Stimulated activated memory B cell treated with anti-CD40 and anti-IgM and Interleukin-4, amounts not matched to agents 10 μg/mL and 1 μg/mL and 100 μg/mL, for 72 hours (primary cell): ENCODE measurements at regions not wholly inside any gene's neighbourhood (a gene's known extent, or its start where the extent isn't known, plus 50 kb on each side); places are given as distances from the start of the nearest gene placed in this dataset.

Source experiments
- ATAC-seq: fragments of 150-1000 bp; cut with Tn5 transposase; 2 replicates; pipeline ENCODE4 v1.10.0; 2021
- H3K27ac Mint-ChIP-seq: one replicate; pipeline ENCODE4 v1.8.0; 2022; ENCODE audit warnings: mild to moderate bottlenecking, mixed read lengths
- H3K27me3 Mint-ChIP-seq: one replicate; pipeline ENCODE4 v1.8.0; 2022; ENCODE audit warnings: mixed read lengths
- H3K36me3 Mint-ChIP-seq: one replicate; pipeline ENCODE4 v1.8.0; 2022; ENCODE audit warnings: mixed read lengths
- H3K4me1 Mint-ChIP-seq: one replicate; pipeline ENCODE4 v1.8.0; 2022; ENCODE audit warnings: mixed read lengths
- H3K4me3 Mint-ChIP-seq: one replicate; pipeline ENCODE4 v1.8.0; 2022; ENCODE audit warnings: mild to moderate bottlenecking, moderate library complexity, mixed read lengths
- H3K9me3 Mint-ChIP-seq: one replicate; pipeline ENCODE4 v1.8.0; 2022; ENCODE audit warnings: mixed read lengths

- H3K27me3 Mint-ChIP-seq = no peaks in the 10 kb centered on the region
- H3K4me3 Mint-ChIP-seq = no peak overlapping the region
- no peak for ATAC-seq
- H3K4me1 Mint-ChIP-seq = no peaks in the 10 kb centered on the region
- no peak overlapping the region for H3K27ac Mint-ChIP-seq
- peaks cover 6% of the 10 kb centered on the region for H3K9me3 Mint-ChIP-seq
- no peaks in the 10 kb centered on the region for H3K36me3 Mint-ChIP-seq
These were observed 122.3 kb downstream of the PPP1R3A start for GRCh38 chr7:113796557-113796956.

GRCh38 chr7:113794573-113794972 lies 124.2 kb downstream of the PPP1R3A start:
- Mint-ChIP-seq H3K4me1 (no peaks in the 10 kb centered on the region), H3K27me3 (no peaks in the 10 kb centered on the region), H3K27ac (no peak overlapping the region), H3K36me3 (no peaks in the 10 kb centered on the region), H3K9me3 (peaks cover 6% of the 10 kb centered on the region), H3K4me3 (no peak overlapping the region)
- ATAC-seq = no peak

- Mint-ChIP-seq H3K9me3 (peaks cover 6% of the 10 kb centered on the region), H3K36me3 (no peaks in the 10 kb centered on the region), H3K4me3 (no peak overlapping the region), H3K4me1 (no peaks in the 10 kb centered on the region), H3K27ac (no peak overlapping the region), H3K27me3 (no peaks in the 10 kb centered on the region)
- no peak for ATAC-seq
These were observed 125.6 kb downstream of the PPP1R3A start for GRCh38 chr7:113793171-113793570.

- H3K4me3 Mint-ChIP-seq = no peak overlapping the region
- no peak for ATAC-seq
- H3K36me3 Mint-ChIP-seq = no peaks in the 10 kb centered on the region
- H3K27me3 Mint-ChIP-seq = no peaks in the 10 kb centered on the region
- H3K9me3 Mint-ChIP-seq = peaks cover 6% of the 10 kb centered on the region
- no peak overlapping the region for H3K27ac Mint-ChIP-seq
- no peaks in the 10 kb centered on the region for H3K4me1 Mint-ChIP-seq
These were observed 128.8 kb downstream of the PPP1R3A start for GRCh38 chr7:113790025-113790424.

- H3K27me3 Mint-ChIP-seq = no peaks in the 10 kb centered on the region
- no peaks in the 10 kb centered on the region for H3K36me3 Mint-ChIP-seq
- no peaks in the 10 kb centered on the region for H3K9me3 Mint-ChIP-seq
- ATAC-seq = no peak
- H3K4me1 Mint-ChIP-seq = no peaks in the 10 kb centered on the region
- no peak overlapping the region for H3K4me3 Mint-ChIP-seq
- no peak overlapping the region for H3K27ac Mint-ChIP-seq
These were observed 131.7 kb downstream of the PPP1R3A start for GRCh38 chr7:113787106-113787505.

DNA sequence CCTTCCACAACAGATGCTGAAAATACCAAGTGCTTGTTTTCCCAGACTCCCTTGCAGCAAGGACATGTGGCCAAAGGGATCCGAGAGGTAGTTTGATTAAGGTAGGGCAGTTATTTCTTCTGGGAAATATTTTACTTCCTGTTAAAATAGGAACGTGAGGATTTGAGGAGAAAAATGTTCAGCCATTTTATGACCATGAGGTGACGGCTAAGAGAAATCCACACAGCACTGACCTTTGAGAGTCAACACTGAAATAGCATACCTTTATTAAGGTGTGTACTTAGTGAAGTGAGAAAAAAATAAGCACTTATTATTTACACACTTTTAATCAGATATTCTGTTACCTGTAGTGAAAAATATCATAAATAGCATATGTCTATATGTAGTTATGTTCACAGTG lies 133.9 kb downstream of the PPP1R3A start:
- H3K36me3 Mint-ChIP-seq = no peaks in the 10 kb centered on the region
- H3K9me3 Mint-ChIP-seq = no peaks in the 10 kb centered on the region
- H3K27me3 Mint-ChIP-seq = no peaks in the 10 kb centered on the region
- H3K4me3 Mint-ChIP-seq = no peak overlapping the region
- no peak overlapping the region for H3K27ac Mint-ChIP-seq
- ATAC-seq = no peak
- H3K4me1 Mint-ChIP-seq = no peaks in the 10 kb centered on the region

DNA sequence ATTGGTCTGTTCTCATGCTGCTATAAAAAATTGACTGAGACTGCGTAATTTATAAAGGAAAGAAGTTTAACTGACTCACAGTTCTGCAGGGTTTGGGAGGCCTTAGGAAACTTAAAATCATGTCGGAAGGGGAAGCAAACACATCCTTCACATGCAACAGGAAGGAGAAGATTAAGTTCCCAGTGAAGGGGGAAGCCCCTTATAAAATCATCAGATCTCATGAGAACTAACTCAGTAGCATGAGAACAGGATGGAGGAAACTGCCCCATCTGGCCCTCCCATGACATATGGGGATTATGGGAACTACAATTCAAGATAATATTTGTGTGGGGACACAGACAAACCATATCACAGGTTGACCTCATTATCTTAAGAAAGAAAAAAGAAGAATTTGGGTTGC lies 134.5 kb downstream of the PPP1R3A start:
- no peaks in the 10 kb centered on the region for H3K9me3 Mint-ChIP-seq
- no peak for ATAC-seq
- no peak overlapping the region for H3K4me3 Mint-ChIP-seq
- H3K27me3 Mint-ChIP-seq = no peaks in the 10 kb centered on the region
- no peaks in the 10 kb centered on the region for H3K36me3 Mint-ChIP-seq
- H3K27ac Mint-ChIP-seq = no peak overlapping the region
- H3K4me1 Mint-ChIP-seq = no peaks in the 10 kb centered on the region

GRCh38 chr7:113783403-113783802 lies 135.4 kb downstream of the PPP1R3A start:
- Mint-ChIP-seq H3K4me1 (no peaks in the 10 kb centered on the region), H3K4me3 (no peak overlapping the region), H3K36me3 (no peaks in the 10 kb centered on the region), H3K27ac (no peak overlapping the region), H3K9me3 (no peaks in the 10 kb centered on the region), H3K27me3 (no peaks in the 10 kb centered on the region)
- ATAC-seq = no peak

- Mint-ChIP-seq H3K27ac (no peak overlapping the region), H3K27me3 (no peaks in the 10 kb centered on the region), H3K36me3 (no peaks in the 10 kb centered on the region), H3K4me3 (no peak overlapping the region), H3K9me3 (no peaks in the 10 kb centered on the region), H3K4me1 (no peaks in the 10 kb centered on the region)
- ATAC-seq = no peak
These were observed 143.0 kb downstream of the PPP1R3A start for GRCh38 chr7:113775804-113776203.

DNA sequence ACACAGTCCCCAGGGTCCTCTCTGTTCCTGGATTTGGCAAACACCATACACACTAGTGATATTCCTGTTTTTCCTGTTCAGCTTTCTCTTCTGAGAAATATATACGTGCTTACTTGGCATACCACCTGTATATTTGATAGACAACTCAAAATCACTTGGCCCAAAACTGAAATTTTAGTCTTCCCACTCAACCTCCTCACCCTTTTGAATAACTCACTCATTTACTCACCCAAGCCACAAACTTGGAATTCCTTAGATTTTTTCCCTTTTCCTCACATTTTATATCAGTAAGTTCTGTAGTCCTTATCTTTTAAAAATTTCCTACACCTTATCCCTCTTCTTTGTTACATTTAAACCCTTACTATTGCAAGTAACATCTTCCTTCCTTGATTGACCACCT lies 143.4 kb downstream of the PPP1R3A start:
- H3K9me3 Mint-ChIP-seq = no peaks in the 10 kb centered on the region
- no peak overlapping the region for H3K27ac Mint-ChIP-seq
- no peak overlapping the region for H3K4me3 Mint-ChIP-seq
- H3K27me3 Mint-ChIP-seq = no peaks in the 10 kb centered on the region
- no peaks in the 10 kb centered on the region for H3K36me3 Mint-ChIP-seq
- H3K4me1 Mint-ChIP-seq = no peaks in the 10 kb centered on the region
- no peak for ATAC-seq

DNA sequence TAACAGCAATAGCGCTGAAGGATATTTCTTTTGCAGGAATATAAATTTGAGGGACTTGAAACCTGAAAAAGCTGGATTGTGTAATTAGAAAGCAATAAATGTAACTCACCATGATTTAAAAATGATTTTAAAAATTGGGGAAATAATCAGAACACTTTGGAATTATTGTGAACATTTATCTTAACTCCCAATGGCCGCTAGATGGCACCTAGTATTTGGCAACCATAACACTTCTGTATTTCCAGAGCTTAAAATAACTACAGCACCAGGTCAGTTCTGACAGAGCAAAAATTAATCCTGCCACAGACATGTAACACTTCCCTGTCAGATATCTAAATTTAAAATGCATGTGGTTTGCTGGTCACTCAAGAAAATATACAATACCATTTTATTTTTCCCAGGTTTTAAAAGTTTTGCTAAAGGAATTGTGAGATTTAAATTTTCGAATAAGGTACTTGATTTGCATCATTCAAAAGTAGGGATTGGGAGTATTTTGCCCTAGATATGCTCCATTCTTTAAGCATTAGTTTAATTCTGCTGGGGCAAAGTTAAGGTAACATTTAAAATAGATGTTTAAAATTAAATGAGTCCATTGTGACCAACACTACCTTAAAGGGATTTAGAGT lies 144.5 kb downstream of the PPP1R3A start:
- H3K27ac Mint-ChIP-seq = no peak overlapping the region
- no peaks in the 10 kb centered on the region for H3K9me3 Mint-ChIP-seq
- H3K4me1 Mint-ChIP-seq = no peaks in the 10 kb centered on the region
- no peaks in the 10 kb centered on the region for H3K36me3 Mint-ChIP-seq
- H3K27me3 Mint-ChIP-seq = no peaks in the 10 kb centered on the region
- no peak for ATAC-seq
- H3K4me3 Mint-ChIP-seq = no peak overlapping the region

GRCh38 chr7:113770146-113770738 lies 148.6 kb downstream of the PPP1R3A start:
- ATAC-seq = no peak
- H3K4me3 Mint-ChIP-seq = no peak overlapping the region
- no peaks in the 10 kb centered on the region for H3K27me3 Mint-ChIP-seq
- H3K4me1 Mint-ChIP-seq = no peaks in the 10 kb centered on the region
- H3K9me3 Mint-ChIP-seq = no peaks in the 10 kb centered on the region
- no peak overlapping the region for H3K27ac Mint-ChIP-seq
- H3K36me3 Mint-ChIP-seq = no peaks in the 10 kb centered on the region

DNA sequence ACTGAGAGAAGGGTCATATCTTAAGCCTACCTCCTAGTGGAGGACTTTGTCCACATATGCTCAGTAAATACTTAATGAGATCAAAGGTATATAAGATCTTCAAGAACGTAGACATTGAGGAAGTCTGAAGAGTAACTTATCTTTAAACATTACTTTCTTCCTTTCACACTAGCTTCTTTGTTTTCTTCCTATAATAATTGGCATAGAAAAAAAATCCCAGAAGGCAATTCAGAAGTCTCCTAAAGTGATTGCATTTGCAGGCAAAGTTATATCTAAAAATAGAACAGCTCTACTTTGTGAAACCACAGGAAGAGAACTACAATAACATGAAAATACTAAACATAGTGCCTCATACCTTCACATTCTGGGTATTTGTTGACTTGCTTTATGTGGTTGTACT lies 150.4 kb downstream of the PPP1R3A start:
- no peak for ATAC-seq
- Mint-ChIP-seq H3K4me3 (no peak overlapping the region), H3K4me1 (no peaks in the 10 kb centered on the region), H3K27ac (no peak overlapping the region), H3K27me3 (no peaks in the 10 kb centered on the region), H3K9me3 (no peaks in the 10 kb centered on the region), H3K36me3 (no peaks in the 10 kb centered on the region)

DNA sequence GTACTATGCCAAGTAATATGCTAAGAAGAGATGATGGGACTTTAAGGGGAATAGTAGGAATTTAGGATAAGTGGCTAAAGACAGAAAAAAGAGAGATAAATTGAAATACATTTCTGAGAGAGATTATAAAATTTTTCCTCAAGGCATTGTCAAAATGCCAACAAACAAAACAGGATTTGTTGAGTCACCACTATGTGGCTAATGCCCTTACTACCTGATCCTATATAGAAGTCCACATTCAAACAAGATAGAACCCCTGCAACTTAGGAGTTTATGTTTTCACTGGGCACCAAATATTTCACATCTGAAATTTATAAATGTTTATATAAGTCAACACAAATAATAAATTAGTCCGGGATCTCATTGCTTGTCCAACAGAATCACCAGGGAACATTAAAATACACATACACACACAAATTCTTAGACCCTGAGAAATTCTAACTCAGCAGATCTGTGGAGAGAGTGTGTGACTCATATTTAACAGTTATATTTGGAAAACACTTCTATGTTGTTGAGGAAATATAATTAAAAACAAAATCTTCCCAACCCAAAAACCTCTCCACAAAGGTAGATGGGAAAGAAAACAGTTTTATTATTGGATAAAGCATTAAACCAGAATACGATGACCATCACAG lies 154.3 kb downstream of the PPP1R3A start:
- Mint-ChIP-seq H3K27me3 (no peaks in the 10 kb centered on the region), H3K4me3 (no peak overlapping the region), H3K4me1 (no peaks in the 10 kb centered on the region), H3K27ac (no peak overlapping the region), H3K9me3 (no peaks in the 10 kb centered on the region), H3K36me3 (no peaks in the 10 kb centered on the region)
- ATAC-seq = no peak

DNA sequence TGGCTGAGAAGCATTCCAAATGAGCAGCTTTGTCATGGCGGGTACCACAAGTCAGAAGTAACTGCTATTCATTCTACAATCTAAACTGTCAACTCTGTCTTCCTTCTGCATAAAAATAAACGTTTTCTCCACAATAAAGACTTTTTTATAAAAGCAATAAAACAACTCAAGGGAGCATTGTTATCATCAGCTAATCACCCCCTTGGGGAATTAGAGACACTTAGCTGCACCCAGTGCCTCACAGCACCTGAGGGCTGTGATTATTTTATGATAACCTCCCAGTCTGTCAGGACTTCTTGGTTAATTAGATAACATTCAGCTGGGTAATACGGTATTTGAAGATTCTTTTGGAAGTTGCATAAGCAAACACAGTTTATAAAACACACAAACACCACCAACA lies 155.6 kb downstream of the PPP1R3A start:
- Mint-ChIP-seq H3K9me3 (no peaks in the 10 kb centered on the region), H3K36me3 (no peaks in the 10 kb centered on the region), H3K27ac (no peak overlapping the region), H3K4me3 (no peak overlapping the region), H3K4me1 (no peaks in the 10 kb centered on the region), H3K27me3 (no peaks in the 10 kb centered on the region)
- no peak for ATAC-seq

DNA sequence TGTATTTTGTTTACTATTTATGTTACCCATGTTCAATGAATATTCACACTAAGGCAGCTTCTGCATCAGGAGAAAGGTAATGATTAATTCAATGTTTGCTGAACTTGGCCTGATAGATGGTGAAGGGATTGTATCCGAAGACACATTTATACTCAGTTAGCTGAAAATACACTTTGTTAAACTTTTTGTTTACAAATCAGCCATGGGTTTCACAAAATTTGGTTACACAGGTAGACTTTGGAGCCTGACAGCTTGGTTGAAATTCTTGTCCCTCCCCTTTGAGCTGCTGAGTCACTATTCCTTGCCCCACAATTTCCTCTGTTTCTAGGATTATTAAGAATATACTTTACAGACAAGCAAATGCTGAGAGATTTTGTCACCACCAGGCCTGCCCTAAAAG lies 162.6 kb downstream of the PPP1R3A start:
- Mint-ChIP-seq H3K4me1 (no peaks in the 10 kb centered on the region), H3K27me3 (no peaks in the 10 kb centered on the region), H3K9me3 (peaks cover 5% of the 10 kb centered on the region), H3K36me3 (no peaks in the 10 kb centered on the region), H3K4me3 (no peak overlapping the region), H3K27ac (no peak overlapping the region)
- ATAC-seq = no peak
